ENCODE measurements at regions not wholly inside any gene's neighbourhood (a gene's known extent, or its start where the extent isn't known, plus 50 kb on each side); places are given as distances from the start of the nearest gene placed in this dataset.

DNA sequence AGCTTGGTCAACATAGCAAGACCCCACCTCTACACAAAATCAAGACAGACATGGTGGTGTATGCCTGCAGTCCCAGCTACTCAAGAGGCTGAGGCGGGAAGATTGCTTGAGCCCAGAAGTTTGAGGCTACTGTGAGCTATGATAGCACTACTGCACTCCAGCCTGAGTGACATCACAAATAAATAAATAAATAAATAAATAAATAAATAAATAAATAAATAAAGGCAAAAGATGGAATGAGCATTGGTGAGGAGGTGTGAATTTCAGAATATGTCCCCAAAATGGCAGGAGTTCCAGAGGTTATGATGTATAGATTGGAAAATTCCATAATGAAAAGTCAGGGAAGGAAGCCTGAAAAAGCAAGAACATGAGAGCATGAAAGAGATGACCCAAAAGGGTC is 249.9 kb downstream of the MEX3B start:
- no TSS peak for BruUV-seq (replicated peaks)
- Histone ChIP-seq H3K4me1 (replicated peaks in 1 of 2; ENCODE audit: control insufficient read depth in 2 of 2, insufficient read depth in 2 of 2, low read length in 2 of 2) (peaks cover 0 to 4% of the 10 kb centered on the region in 2 experiments; a peak in 2 of 5 replicates), H3K27me3 (ENCODE audit: control insufficient read depth in 2 of 2, insufficient read depth in 2 of 2, low read length in 2 of 2) (no peaks in the 10 kb centered on the region), H2AFZ (ENCODE audit: low read depth, low read length) (no peak overlapping the region), H3K9ac (ENCODE audit: insufficient read depth in 1 of 2, low read depth in 2 of 2, low read length in 2 of 2) (no peak overlapping the region), H3K9me1 (ENCODE audit: control insufficient read depth, insufficient read depth, low read length) (no peaks in the 10 kb centered on the region), H3K4me3 (no peak overlapping the region), H3K27ac (ENCODE audit: extremely low read depth, low read depth, low read length) (no peak overlapping the region), H3K36me3 (ENCODE audit: control insufficient read depth, insufficient read depth, low read length) (no peaks in the 10 kb centered on the region), H3K79me2 (ENCODE audit: control insufficient read depth, insufficient read depth, low read length) (peaks cover 5% of the 10 kb centered on the region; the same call in 1 of the 3 replicates), H3K4me2 (ENCODE audit: insufficient read depth, low read length) (no peak overlapping the region), H3K9me3 (replicated peaks; ENCODE audit: control insufficient read depth, insufficient read depth, low read depth, low read length) (no peaks in the 10 kb centered on the region), H4K20me1 (replicated peaks; ENCODE audit: control insufficient read depth, insufficient read depth, low read length) (no peaks in the 10 kb centered on the region)
- no peak for DNase-seq (ENCODE audit: extremely low read depth in 1 of 4, low spot score in 3 of 4)
- FAIRE-seq: no peak
- in situ Hi-C loops (cut with MboI) (no loop called here), intact Hi-C loops (cut with micrococcal nuclease) (no loop called here)
- TF ChIP-seq MEF2D (tag; conservative IDR thresholded peaks at IDR 0.05; ENCODE audit: low read depth) (no peak), ZNF384 (IDR thresholded peaks at IDR 0.05; ENCODE audit: low read depth, low read length) (no peak), JUND (IDR thresholded peaks at IDR 0.05; ENCODE audit: borderline replicate concordance, low read depth, low read length) (no peak), JUND (tag; IDR thresholded peaks at IDR 0.05; ENCODE audit: borderline replicate concordance, low read depth, low read length) (no peak), ZNF77 (CRISPR knock-in tag; IDR thresholded peaks at IDR 0.05) (no peak), GTF2A2 (tag; IDR thresholded peaks at IDR 0.05) (no peak), ZNF143 (CRISPR knock-in tag; IDR thresholded peaks at IDR 0.05) (no peak), PTBP1 (IDR thresholded peaks at IDR 0.05; ENCODE audit: low read depth, low read length) (no peak), CBX5 (IDR thresholded peaks at IDR 0.05; ENCODE audit: borderline replicate concordance, low read depth) (no peak), HNRNPUL1 (IDR thresholded peaks at IDR 0.05; ENCODE audit: low read length) (no peak), ARID1B (IDR thresholded peaks at IDR 0.05) (no peak), TAF9B (IDR thresholded peaks at IDR 0.05; ENCODE audit: partially characterized antibody) (no peak), SMAD4 (CRISPR knock-in tag; conservative IDR thresholded peaks at IDR 0.05) (no peak), PRMT5 (CRISPR knock-in tag; IDR thresholded peaks at IDR 0.05) (no peak), DMBX1 (CRISPR knock-in tag; IDR thresholded peaks at IDR 0.05; ENCODE audit: borderline replicate concordance) (no peak), ZNF184 (CRISPR knock-in tag; IDR thresholded peaks at IDR 0.05) (no peak)
- TF ChIP-seq, protein P1, sequence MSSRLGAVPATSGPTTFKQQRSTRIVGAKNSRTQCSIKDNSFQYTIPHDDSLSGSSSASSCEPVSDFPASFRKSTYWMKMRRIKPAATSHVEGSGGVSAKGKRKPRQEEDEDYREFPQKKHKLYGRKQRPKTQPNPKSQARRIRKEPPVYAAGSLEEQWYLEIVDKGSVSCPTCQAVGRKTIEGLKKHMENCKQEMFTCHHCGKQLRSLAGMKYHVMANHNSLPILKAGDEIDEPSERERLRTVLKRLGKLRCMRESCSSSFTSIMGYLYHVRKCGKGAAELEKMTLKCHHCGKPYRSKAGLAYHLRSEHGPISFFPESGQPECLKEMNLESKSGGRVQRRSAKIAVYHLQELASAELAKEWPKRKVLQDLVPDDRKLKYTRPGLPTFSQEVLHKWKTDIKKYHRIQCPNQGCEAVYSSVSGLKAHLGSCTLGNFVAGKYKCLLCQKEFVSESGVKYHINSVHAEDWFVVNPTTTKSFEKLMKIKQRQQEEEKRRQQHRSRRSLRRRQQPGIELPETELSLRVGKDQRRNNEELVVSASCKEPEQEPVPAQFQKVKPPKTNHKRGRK (tag; IDR thresholded peaks at IDR 0.05): no peak
- TF ChIP-seq, protein P2, sequence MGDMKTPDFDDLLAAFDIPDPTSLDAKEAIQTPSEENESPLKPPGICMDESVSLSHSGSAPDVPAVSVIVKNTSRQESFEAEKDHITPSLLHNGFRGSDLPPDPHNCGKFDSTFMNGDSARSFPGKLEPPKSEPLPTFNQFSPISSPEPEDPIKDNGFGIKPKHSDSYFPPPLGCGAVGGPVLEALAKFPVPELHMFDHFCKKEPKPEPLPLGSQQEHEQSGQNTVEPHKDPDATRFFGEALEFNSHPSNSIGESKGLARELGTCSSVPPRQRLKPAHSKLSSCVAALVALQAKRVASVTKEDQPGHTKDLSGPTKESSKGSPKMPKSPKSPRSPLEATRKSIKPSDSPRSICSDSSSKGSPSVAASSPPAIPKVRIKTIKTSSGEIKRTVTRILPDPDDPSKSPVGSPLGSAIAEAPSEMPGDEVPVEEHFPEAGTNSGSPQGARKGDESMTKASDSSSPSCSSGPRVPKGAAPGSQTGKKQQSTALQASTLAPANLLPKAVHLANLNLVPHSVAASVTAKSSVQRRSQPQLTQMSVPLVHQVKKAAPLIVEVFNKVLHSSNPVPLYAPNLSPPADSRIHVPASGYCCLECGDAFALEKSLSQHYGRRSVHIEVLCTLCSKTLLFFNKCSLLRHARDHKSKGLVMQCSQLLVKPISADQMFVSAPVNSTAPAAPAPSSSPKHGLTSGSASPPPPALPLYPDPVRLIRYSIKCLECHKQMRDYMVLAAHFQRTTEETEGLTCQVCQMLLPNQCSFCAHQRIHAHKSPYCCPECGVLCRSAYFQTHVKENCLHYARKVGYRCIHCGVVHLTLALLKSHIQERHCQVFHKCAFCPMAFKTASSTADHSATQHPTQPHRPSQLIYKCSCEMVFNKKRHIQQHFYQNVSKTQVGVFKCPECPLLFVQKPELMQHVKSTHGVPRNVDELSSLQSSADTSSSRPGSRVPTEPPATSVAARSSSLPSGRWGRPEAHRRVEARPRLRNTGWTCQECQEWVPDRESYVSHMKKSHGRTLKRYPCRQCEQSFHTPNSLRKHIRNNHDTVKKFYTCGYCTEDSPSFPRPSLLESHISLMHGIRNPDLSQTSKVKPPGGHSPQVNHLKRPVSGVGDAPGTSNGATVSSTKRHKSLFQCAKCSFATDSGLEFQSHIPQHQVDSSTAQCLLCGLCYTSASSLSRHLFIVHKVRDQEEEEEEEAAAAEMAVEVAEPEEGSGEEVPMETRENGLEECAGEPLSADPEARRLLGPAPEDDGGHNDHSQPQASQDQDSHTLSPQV (IDR thresholded peaks at IDR 0.05): no peak
- TF ChIP-seq, protein P3, sequence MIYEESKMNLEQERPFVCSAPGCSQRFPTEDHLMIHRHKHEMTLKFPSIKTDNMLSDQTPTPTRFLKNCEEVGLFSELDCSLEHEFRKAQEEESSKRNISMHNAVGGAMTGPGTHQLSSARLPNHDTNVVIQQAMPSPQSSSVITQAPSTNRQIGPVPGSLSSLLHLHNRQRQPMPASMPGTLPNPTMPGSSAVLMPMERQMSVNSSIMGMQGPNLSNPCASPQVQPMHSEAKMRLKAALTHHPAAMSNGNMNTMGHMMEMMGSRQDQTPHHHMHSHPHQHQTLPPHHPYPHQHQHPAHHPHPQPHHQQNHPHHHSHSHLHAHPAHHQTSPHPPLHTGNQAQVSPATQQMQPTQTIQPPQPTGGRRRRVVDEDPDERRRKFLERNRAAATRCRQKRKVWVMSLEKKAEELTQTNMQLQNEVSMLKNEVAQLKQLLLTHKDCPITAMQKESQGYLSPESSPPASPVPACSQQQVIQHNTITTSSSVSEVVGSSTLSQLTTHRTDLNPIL (CRISPR knock-in tag; IDR thresholded peaks at IDR 0.05): no peak
- 38% methylated on average over 1 of the region's 1 CpG for WGBS (ENCODE audit: insufficient coverage, low coverage, missing lambda C conversion rate)
- POLR2A ChIA-PET: interaction anchor here (1.3 kb wide), 1 partner anchor 11 kb away, joined by 4 read pairs; no protein-coding TSS in a partner anchor
- CTCF ChIA-PET (ENCODE audit: low intra/inter-chr PET ratio): no interaction called here
- ATAC-seq: no peak
